ENCODE measurements at regions not wholly inside any gene's neighbourhood (a gene's known extent, or its start where the extent isn't known, plus 50 kb on each side); places are given as distances from the start of the nearest gene placed in this dataset.

GRCh38 chr13:34822650-34823049, 119.4 kb upstream of the NBEA start:
- no peak for DNase-seq

DNA sequence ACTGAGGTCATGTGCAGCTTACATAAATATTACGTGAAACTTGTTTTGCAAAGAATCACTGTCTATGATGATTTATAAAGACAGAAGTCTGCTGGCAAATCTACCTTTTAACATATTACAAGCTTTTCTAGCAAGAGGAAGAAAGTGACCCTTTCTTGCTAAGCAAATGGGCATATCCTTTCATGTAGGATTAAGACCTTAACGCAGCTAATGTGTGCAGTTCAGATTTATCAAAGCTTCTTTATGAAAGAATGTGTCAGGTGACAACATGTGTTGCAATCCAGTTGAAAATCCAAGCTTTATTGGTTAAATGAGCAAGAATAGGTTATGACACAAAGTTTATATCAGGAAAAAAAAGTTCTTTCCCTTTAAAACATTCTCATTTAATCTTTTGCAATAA, 115.6 kb upstream of the NBEA start:
- DNase-seq, result peak; percentile 2

GRCh38 chr13:34833562-34834182, 108.4 kb upstream of the NBEA start:
- DNase-seq, result no peak

- DNase-seq, result no peak
Measured at GRCh38 chr13:34842466-34842865, 99.6 kb upstream of the NBEA start.

GRCh38 chr13:34847766-34848165, 94.3 kb upstream of the NBEA start:
- DNase-seq, result no peak

- DNase-seq, result no peak
Measured at GRCh38 chr13:34849406-34849805, 92.7 kb upstream of the NBEA start.

- DNase-seq, result no peak
Measured at GRCh38 chr13:34853161-34853560, 88.9 kb upstream of the NBEA start.

DNA sequence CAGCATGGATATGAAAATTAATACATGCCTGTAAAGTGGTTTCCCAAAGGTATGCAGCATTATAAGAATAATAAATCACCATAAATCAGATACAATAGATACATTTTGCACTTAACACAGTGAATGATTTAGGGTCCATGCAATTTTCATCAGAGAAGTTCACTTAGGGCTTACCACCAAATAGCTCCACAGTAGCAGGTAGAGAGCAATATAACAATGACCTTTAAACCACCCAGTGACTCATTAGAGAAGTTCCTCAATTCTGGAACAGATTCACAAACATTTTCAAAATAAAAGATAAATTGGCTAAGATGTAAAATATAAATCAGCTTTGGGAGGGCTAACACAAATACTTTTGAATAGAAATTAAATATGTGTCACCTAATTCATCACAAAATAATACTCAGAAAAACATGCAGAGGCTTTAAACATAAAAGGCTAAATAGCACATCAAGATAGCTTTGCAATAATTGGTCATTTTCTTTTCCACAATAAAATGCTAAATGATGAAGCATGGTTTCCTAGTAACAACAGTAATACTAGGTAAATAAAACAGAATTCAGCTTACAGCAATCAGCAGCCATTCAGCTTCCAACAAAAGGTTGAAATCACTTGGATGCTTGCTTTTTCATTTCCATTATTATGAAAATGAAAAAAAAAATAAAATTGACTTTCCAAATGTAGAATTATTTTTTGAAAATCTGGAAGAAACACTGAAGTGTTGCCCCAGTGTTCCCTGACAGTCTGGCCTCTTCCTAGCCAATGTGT, 84.3 kb upstream of the NBEA start:
- DNase-seq, result peak; percentile 7

- DNase-seq, result no peak
Measured at GRCh38 chr13:34862311-34862710, 79.8 kb upstream of the NBEA start.

- DNase-seq, result no peak
Measured at GRCh38 chr13:34862716-34863115, 79.4 kb upstream of the NBEA start.

DNA sequence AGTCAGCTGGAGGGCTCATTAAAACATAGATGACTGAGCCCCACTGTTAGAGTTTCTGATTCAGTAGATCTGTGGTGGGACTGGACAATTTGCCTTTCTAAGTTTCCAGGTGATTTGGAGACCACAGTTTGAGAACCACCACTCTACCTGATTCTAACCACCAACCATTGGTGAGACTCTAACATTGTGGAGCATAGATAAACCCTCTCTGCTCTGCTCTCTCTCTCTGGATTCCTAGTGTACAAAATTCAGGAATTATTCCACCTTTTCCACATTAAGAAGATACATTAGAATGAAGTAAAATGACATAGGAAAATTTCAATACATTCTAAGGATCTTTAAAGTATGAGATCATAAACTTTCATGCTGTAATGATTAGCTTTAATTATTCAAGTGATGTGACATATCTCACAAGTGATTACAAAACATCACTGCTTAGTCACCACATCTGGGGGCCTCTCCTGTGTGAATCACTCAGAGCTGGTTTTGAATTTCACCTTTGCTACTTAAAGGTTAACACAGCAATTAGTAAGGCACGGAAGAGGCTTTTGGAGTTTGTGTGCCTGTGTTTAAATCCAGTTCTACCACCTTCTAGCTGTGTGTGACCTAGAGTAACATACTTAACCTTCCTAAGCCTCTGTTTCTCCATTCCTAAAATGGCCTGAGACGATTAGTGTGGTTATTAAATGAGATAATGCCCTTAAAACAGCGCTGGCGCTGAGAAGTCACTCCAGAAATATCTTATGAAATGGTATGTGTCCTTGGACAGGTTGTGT, 78.5 kb upstream of the NBEA start:
- no peak for DNase-seq

GRCh38 chr13:34864671-34865070, 77.4 kb upstream of the NBEA start:
- no peak for DNase-seq

DNA sequence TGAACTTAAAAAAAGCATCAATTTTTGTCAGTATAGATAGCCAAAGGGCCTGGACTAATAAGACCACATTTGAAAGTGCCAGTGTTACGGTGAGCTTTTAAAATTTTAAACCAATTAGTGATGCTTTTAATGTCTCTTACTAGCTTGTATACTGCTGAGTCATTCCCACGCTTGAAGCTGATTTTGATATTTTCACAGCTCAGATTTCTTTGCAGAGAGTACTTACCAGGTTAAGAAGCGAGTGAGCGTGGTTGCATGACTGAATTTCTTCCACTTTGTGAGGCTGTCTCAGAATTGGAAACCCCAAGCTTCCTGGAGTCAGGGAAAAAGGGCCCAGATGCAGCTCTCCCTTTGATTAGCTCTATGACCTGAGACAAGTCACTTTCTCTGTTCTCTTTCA, 74.5 kb upstream of the NBEA start:
- DNase-seq, result peak; percentile 12

- DNase-seq, result no peak
Measured at GRCh38 chr13:34868733-34869132, 73.3 kb upstream of the NBEA start.

DNA sequence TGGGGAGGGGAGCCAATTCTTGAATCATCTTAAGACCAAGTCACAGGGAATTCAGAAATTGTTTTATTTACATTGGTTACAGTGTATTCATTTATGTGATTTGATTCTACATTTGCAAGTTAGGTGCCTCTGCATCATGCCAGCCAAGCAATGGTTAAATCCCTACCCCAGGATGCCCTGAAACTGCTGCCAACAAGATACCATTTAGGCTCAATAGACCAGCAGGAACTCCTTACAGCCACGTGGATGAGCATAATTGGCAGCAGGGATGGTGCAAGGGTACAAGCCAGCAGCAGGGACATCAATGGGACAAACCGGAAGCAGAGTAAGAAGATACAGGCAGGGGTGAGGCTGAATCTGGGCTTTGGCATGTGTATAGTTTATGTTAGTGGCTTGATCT, 72.4 kb upstream of the NBEA start:
- DNase-seq, result no peak

DNA sequence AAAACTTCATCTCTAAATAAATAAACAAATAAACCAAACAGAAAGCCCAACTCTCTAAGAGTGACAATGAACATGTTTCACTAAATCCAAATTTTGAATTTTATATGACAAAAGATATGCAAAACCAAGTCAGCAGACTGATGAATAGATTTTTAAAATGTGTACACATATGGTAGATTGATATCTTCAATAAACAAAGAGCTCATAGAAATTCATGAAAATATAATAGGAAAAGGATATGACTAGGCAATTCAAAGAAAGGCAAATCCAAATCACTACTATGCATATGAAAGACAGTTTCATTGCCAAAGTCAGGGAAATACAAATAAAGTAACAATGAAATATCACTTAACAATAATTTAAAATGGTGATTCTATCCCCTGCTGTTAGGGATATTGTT, 63.7 kb upstream of the NBEA start:
- DNase-seq, result no peak

DNA sequence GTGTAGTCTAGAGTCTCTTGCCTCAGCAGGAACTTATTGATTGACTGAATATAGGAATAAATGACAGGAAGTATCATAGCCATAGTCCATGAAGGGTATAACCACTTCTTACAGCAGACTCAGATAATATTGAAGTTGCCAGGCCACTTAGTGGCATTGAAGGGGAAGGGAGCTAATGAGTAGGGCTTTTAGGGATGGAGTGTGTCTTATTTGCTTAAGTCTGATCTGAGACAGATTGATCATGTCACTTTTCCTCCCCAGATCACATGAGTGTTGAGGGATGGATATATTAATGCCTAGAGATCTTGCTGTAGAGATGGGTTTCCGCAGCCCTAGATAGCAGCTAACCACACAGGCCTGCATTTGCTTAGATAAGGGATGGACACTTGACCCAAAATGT, 62.2 kb upstream of the NBEA start:
- DNase-seq, result no peak

DNA sequence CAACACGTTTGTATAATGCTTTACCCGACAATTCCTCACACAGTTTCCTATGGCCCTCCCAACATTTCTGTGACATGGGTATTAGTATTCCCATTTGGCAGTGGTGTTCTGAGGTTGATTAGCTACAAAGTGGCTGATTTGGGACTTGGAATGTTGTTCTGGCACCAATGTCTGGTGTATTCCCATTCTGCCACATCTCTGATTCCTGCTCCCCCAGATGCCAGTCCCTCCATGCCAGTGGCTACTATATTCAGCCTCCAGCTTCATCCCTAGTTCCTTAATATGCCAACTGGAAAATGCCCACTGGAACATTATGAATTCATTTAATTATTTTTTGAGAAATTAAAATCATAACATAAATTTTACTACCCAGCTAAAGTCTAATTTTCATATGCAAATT, 60.6 kb upstream of the NBEA start:
- no peak for DNase-seq

DNA sequence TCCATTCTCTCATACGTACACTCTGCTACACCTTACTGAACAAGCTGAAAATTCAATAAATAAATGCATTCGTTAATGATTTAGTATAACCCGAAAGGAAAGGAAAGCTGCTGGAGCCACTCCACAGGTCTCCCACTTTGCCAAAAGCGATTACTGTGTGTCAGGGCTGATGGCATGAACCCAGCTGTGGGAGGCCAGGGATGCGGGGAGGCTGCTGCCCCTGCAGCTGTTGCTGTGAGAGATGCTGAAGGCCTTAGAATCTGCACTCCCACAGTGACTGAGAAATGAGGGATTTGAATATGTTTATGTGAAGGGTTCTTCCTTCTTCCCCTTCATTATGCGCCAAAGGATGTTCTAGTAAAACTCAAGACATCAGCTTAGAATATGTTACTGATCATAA, 58.7 kb upstream of the NBEA start:
- DNase-seq, result peak; percentile 78

- DNase-seq, result peak; percentile 7
Measured at GRCh38 chr13:34884366-34884765, 57.7 kb upstream of the NBEA start.

DNA sequence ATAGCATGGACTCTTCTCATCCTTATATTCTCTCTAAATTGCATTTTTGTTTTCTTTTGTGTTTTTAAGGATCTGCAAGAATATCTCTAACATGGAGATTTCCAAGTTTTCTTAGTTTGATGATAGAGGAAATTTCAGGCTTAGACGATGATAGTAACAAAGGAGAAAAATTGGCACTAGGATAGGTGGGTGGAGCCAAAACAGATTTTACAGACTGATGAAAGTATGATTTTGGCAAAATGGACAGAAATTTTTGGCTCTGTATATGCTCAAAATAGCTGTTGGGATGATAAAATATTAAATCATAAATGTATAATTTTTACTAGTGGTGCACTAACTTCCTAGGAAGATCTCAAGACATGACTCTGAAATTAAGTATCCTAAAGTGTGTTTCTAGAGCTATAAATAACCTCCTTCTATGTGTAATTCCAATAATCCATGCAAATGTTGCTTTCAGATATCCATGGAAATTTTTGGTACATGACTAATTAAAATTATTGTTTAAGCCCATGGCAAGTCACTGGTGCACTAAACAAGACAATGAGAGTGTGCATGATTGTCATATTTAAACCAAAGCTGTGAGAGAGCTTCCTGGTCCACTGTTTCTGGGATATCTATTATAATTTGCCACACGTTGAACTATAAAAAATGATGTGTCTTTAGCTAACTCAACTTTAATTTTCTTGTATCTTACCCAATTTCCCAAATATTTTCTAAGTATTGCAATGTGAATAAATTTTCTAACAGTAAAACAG, 55.8 kb upstream of the NBEA start:
- peak; percentile 6 for DNase-seq

GRCh38 chr13:34886987-34887386, 55.1 kb upstream of the NBEA start:
- DNase-seq, result no peak
